ENCODE measurements at regions not wholly inside any gene's neighbourhood (a gene's known extent, or its start where the extent isn't known, plus 50 kb on each side); places are given as distances from the start of the nearest gene placed in this dataset.

- no peak for TF ChIP-seq CTCF (conservative IDR thresholded peaks at IDR 0.05 in 1 of 2, IDR thresholded peaks at IDR 0.05 in 1 of 2; ENCODE audit: extremely low read depth in 1 of 2, insufficient read depth in 1 of 2, low read depth in 1 of 2, low read length in 2 of 2)
- TF ChIP-seq EZH2 (IDR thresholded peaks at IDR 0.05; ENCODE audit: borderline replicate concordance, low read length), result no peak
These were observed 600.7 kb upstream of the USP24 start for GRCh38 chr1:55815745-55816455.

Measured in mammary epithelial cell (primary cell).